ENCODE measurements at regions not wholly inside any gene's neighbourhood (a gene's known extent, or its start where the extent isn't known, plus 50 kb on each side); places are given as distances from the start of the nearest gene placed in this dataset.
"Not testable (repeated sequence)": the region's sequence is repeated elsewhere in the genome, so short reads cannot be mapped to it uniquely, and the experiment has no call there.

GRCh38 chr10:125407557-125407956, 247.2 kb upstream of the CTBP2 start:
- no peak for ATAC-seq
- FAIRE-seq = no peak
- TF ChIP-seq HOXB13 (CRISPR knock-in tag; IDR thresholded peaks at IDR 0.05; ENCODE audit: low read depth) (no peak), BHLHE40 (IDR thresholded peaks at IDR 0.05; ENCODE audit: low read depth, low read length) (no peak), TFCP2L1 (CRISPR knock-in tag; IDR thresholded peaks at IDR 0.05) (no peak), RFX5 (IDR thresholded peaks at IDR 0.05) (no peak), FOSL2 (IDR thresholded peaks at IDR 0.05) (no peak), FOSL2 (CRISPR knock-in tag; IDR thresholded peaks at IDR 0.05) (no peak), RARB (CRISPR knock-in tag; IDR thresholded peaks at IDR 0.05) (no peak), MAZ (IDR thresholded peaks at IDR 0.05; ENCODE audit: borderline replicate concordance, low read depth, low read length) (no peak), TP53 (CRISPR knock-in tag; IDR thresholded peaks at IDR 0.05) (no peak), FOSB (CRISPR knock-in tag; IDR thresholded peaks at IDR 0.05) (no peak), PHF8 (IDR thresholded peaks at IDR 0.05; ENCODE audit: borderline replicate concordance, low read depth) (no peak), KDM5A (IDR thresholded peaks at IDR 0.05) (no peak), USF2 (IDR thresholded peaks at IDR 0.05) (no peak), RNF2 (IDR thresholded peaks at IDR 0.05; ENCODE audit: borderline replicate concordance, low read depth) (no peak)

DNA sequence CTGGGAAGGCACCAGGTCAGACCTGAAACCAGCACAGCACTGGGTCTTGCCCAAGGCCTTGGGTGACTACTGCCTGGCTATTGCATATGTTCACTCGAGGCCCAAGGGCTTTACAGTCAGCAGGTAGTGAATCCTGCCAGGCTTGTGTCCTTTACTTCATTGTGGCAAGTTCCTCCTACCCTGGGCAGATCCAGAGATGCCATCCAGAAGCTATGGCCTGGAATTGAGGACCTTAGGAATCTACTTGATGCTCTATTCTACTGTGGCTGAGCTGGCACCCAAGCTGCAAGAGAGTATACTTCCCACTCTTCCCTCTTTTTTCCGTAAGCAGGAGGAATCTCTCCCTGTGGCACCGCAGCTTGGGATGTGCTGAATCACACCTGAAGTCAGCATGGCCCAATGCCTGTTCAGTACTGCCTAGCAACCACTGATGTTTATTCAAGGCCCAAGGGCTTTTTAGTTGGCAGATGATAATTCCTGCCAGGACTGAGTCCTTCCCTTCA, 246.7 kb upstream of the CTBP2 start:
- no peak overlapping the region for H3K4me2 ChIP-seq
- no peak for FAIRE-seq
- ATAC-seq = peak; percentile 29 to 56; a peak in 3 of 6 replicates
- H3K4me1 ChIP-seq = no peaks in the 10 kb centered on the region
- peaks cover under 1% of the 10 kb centered on the region; the same call in 1 of the 3 replicates for H3K9me3 ChIP-seq
- TF ChIP-seq TP53 (CRISPR knock-in tag; IDR thresholded peaks at IDR 0.05) (no peak), RFX5 (IDR thresholded peaks at IDR 0.05) (peak; percentile 86)
- no peak overlapping the region for H3K27ac ChIP-seq
- WGBS (ENCODE audit: missing lambda C conversion rate) = 19% methylated on average over 3 of the region's 3 CpGs
- ChIA-PET CTCF (interaction anchor here (0.6 kb wide), 1 partner anchor 295 kb away, joined by 3 read pairs; no protein-coding TSS in a partner anchor), POLR2A (no interaction called here)
- peak in 1 of 2 experiments; percentile 57 for DNase-seq (ENCODE audit: low read depth in 1 of 2, low spot score in 1 of 2)
- H3K4me3 ChIP-seq = no peak overlapping the region

More at GRCh38 chr10:125407557-125407956, 247.2 kb upstream of the CTBP2 start:
- Histone ChIP-seq H3K4me1 (no peaks in the 10 kb centered on the region), H3K4me3 (no peak overlapping the region), H3K4me2 (no peak overlapping the region), H3K9me3 (no peaks in the 10 kb centered on the region), H3K27ac (no peak overlapping the region)
- CTCF ChIA-PET = interaction anchor here (0.6 kb wide), 1 partner anchor 295 kb away, joined by 3 read pairs; no protein-coding TSS in a partner anchor
- DNase-seq (ENCODE audit: low read depth in 1 of 2, low spot score in 1 of 2) = no peak
- POLR2A ChIA-PET = no interaction called here
- WGBS (ENCODE audit: missing lambda C conversion rate) = 50% methylated on average over 1 of the region's 1 CpG

DNA sequence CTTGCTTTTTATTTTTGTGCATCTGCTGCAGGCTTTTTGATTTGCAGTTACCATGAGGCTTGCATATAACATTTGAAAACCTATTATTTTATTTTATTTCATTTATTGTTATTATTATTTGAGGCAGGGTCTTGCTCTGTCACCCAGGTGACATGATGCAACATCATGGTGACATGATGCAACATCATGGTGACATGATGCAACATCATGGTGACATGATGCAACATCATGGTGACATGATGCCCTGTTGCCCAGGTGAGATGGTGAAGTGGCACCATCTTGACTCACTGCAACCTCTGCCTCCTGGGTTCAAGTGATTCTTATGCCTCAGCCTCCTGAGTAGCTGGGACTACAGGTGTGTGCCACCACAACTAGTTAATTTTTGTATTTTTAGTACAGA, 244.5 kb upstream of the CTBP2 start:
- ATAC-seq, CTCF ChIA-PET: not testable (repeated sequence)

GRCh38 chr10:125401462-125401861, 241.1 kb upstream of the CTBP2 start:
- ATAC-seq = no peak
- CTCF ChIA-PET = interaction anchor here (0.7 kb wide), 1 partner anchor 10 kb away, joined by 3 read pairs; no protein-coding TSS in a partner anchor
- no peak overlapping the region for H3K27ac ChIP-seq
- POLR2A ChIA-PET = no interaction called here
- H3K4me3 ChIP-seq = no peak overlapping the region
- H3K4me2 ChIP-seq = no peak overlapping the region
- FAIRE-seq = no peak
- WGBS (ENCODE audit: missing lambda C conversion rate) = 30% methylated on average over 2 of the region's 2 CpGs
- H3K4me1 ChIP-seq = no peaks in the 10 kb centered on the region
- H3K9me3 ChIP-seq = peaks cover 3% of the 10 kb centered on the region; the same call in 1 of the 3 replicates
- DNase-seq (ENCODE audit: low read depth in 1 of 2, low spot score in 1 of 2) = no peak
- TF ChIP-seq SMC3 (IDR thresholded peaks at IDR 0.05) (no peak), MAFK (IDR thresholded peaks at IDR 0.05; ENCODE audit: partially characterized antibody) (peak; percentile 82)

More for the DNA sequence above, 244.5 kb upstream of the CTBP2 start:
- H3K4me3 ChIP-seq; H3K4me2 ChIP-seq; POLR2A ChIA-PET; H3K9me3 ChIP-seq; DNase-seq (ENCODE audit: low read depth in 1 of 2, low spot score in 1 of 2); FAIRE-seq; H3K4me1 ChIP-seq; H3K27ac ChIP-seq: not testable (repeated sequence)
- TF ChIP-seq CEBPB (IDR thresholded peaks at IDR 0.05) = peak; percentile 52 to 78; a peak in 3 of 4 replicates

DNA sequence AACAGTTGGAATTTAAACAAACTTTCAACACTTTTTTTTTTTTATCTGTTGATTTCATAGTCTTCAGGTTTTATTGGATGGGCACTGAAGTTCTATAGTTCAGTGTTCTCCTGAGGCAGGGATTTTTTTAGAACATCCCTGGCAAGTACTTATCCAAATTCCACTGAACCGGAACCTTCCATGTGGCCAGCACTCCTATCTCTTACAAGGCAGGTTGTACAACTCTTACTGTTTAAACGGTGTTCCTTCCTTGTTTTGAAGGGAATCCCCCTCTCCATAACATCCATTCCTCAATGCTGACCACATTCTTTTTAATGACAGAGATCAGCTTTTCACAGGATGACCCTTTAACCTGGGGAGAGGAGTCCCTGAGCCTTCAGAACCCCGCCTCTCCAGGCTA, 238.9 kb upstream of the CTBP2 start:
- Histone ChIP-seq H3K4me2 (no peak overlapping the region), H3K9me3 (peaks cover 3% of the 10 kb centered on the region; the same call in 1 of the 3 replicates), H3K4me3 (no peak overlapping the region), H3K27ac (no peak overlapping the region), H3K4me1 (no peaks in the 10 kb centered on the region)
- ChIA-PET POLR2A (no interaction called here), CTCF (interaction anchor here (0.8 kb wide), 1 partner anchor 10 kb away, joined by 3 read pairs; no protein-coding TSS in a partner anchor)
- DNase-seq (ENCODE audit: low read depth in 1 of 2, low spot score in 1 of 2) (no peak), FAIRE-seq (no peak), ATAC-seq (no peak)
- WGBS (ENCODE audit: missing lambda C conversion rate) = 36% methylated on average over 3 of the region's 3 CpGs
- TF ChIP-seq NR3C1 (IDR thresholded peaks at IDR 0.05) = no peak
- TF ChIP-seq, protein P1, sequence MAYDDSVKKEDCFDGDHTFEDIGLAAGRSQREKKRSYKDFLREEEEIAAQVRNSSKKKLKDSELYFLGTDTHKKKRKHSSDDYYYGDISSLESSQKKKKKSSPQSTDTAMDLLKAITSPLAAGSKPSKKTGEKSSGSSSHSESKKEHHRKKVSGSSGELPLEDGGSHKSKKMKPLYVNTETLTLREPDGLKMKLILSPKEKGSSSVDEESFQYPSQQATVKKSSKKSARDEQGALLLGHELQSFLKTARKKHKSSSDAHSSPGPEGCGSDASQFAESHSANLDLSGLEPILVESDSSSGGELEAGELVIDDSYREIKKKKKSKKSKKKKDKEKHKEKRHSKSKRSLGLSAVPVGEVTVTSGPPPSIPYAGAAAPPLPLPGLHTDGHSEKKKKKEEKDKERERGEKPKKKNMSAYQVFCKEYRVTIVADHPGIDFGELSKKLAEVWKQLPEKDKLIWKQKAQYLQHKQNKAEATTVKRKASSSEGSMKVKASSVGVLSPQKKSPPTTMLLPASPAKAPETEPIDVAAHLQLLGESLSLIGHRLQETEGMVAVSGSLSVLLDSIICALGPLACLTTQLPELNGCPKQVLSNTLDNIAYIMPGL (CRISPR knock-in tag; IDR thresholded peaks at IDR 0.05; ENCODE audit: borderline replicate concordance) = no peak
- TF ChIP-seq ZC3H11A (IDR thresholded peaks at IDR 0.05) = no peak
- no peak for TF ChIP-seq SMC3 (IDR thresholded peaks at IDR 0.05)
- TF ChIP-seq RNF2 (IDR thresholded peaks at IDR 0.05; ENCODE audit: borderline replicate concordance, low read depth) = no peak
- no peak for TF ChIP-seq SREBF2 (IDR thresholded peaks at IDR 0.05)
- TF ChIP-seq KDM1A (IDR thresholded peaks at IDR 0.05; ENCODE audit: low read depth) = no peak
- TF ChIP-seq, protein P2, sequence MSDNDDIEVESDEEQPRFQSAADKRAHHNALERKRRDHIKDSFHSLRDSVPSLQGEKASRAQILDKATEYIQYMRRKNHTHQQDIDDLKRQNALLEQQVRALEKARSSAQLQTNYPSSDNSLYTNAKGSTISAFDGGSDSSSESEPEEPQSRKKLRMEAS (IDR thresholded peaks at IDR 0.05) = no peak
- no peak for TF ChIP-seq TP53 (CRISPR knock-in tag; IDR thresholded peaks at IDR 0.05)
- no peak for TF ChIP-seq KDM5A (IDR thresholded peaks at IDR 0.05)
- no peak for TF ChIP-seq EHMT2 (IDR thresholded peaks at IDR 0.05; ENCODE audit: low read depth)
- TF ChIP-seq NPAS2 (CRISPR knock-in tag; IDR thresholded peaks at IDR 0.05; ENCODE audit: borderline replicate concordance) = no peak

Measured in A549 (cell line).